Endodermal cell (in vitro differentiated cells): ENCODE measurements at regions not wholly inside any gene's neighbourhood (a gene's known extent, or its start where the extent isn't known, plus 50 kb on each side); places are given as distances from the start of the nearest gene placed in this dataset.

Experiments
- DNase-seq: peaks from one replicate; pipeline ENCODE4 v3.0.0-alpha.2; 2017
- H3K27ac ChIP-seq: 2 replicates; pipeline ENCODE4 v1.5.1; 2013; ENCODE audit warnings: mild to moderate bottlenecking, low read depth, low read length, moderate library complexity
- H3K27me3 ChIP-seq: 2 replicates; pipeline ENCODE4 v1.6.1; 2013; ENCODE audit warnings: mild to moderate bottlenecking, low read length, moderate library complexity; ENCODE audit not compliant: insufficient read depth, control insufficient read depth, poor library complexity, severe bottlenecking
- H3K36me3 ChIP-seq: 2 replicates; pipeline ENCODE4 v1.7.0; 2013; ENCODE audit warnings: mild to moderate bottlenecking, low read length, moderate library complexity; ENCODE audit not compliant: control insufficient read depth, insufficient read depth
- H3K4me1 ChIP-seq: one replicate; pipeline ENCODE4 v1.7.0; 2013; ENCODE audit warnings: low read length; ENCODE audit not compliant: control insufficient read depth, insufficient read depth
- H3K4me3 ChIP-seq: 2 replicates; pipeline ENCODE4 v1.5.1; 2013; ENCODE audit warnings: mild to moderate bottlenecking, low read length, moderate library complexity
- H3K9ac ChIP-seq: 2 replicates; pipeline ENCODE4 v1.6.1; 2013; ENCODE audit warnings: mild to moderate bottlenecking, low read length, moderate library complexity; ENCODE audit not compliant: poor library complexity, severe bottlenecking; ENCODE audit errors: extremely low read depth
- H3K9me3 ChIP-seq: 2 replicates; pipeline ENCODE4 v1.6.1; 2013; ENCODE audit warnings: mild to moderate bottlenecking, low read length, moderate library complexity; ENCODE audit not compliant: control insufficient read depth
- H3K27ac Mint-ChIP-seq: 2 replicates; pipeline ENCODE4 v1.8.0; 2020; ENCODE audit warnings: mixed read lengths
- H3K27me3 Mint-ChIP-seq: 2 replicates; pipeline ENCODE4 v1.8.0; 2021; ENCODE audit warnings: mild to moderate bottlenecking, mixed read lengths; ENCODE audit not compliant: insufficient read depth
- H3K36me3 Mint-ChIP-seq: 2 replicates; pipeline ENCODE4 v1.8.0; 2020; ENCODE audit warnings: low read depth, mixed read lengths
- H3K4me1 Mint-ChIP-seq: 2 replicates; pipeline ENCODE4 v1.8.0; 2020; ENCODE audit warnings: mixed read lengths
- H3K4me3 Mint-ChIP-seq: 2 replicates; pipeline ENCODE4 v1.8.0; 2020; ENCODE audit warnings: mild to moderate bottlenecking, moderate library complexity, mixed read lengths
- H3K9me3 Mint-ChIP-seq: 2 replicates; pipeline ENCODE4 v1.8.0; 2020; ENCODE audit warnings: mild to moderate bottlenecking, mixed read lengths
- CTCF ChIP-seq: fragments of 200-600 bp; sonication (generic); conservative IDR thresholded peaks from 2 replicates; pipeline ENCODE4 v1.5.0; 2021; ENCODE audit warnings: antibody characterized with exemption, mild to moderate bottlenecking
- WGBS, 2 experiments: methylation state at CpG; one replicate each; pipeline versions ENCODE4 v1.1.5 to v1.1.7; 2013; ENCODE audit warnings: missing lambda C conversion rate in 2 of 2, mixed read lengths in 1 of 2; ENCODE audit not compliant: insufficient coverage in 1 of 2, insufficient read length in 1 of 2; 5-methylcytosine and 5-hydroxymethylcytosine counted together

GRCh38 chr6:121651420-121651819, 216.0 kb downstream of the GJA1 start:
- H3K4me3 Mint-ChIP-seq, result no peak overlapping the region
- H3K27me3 Mint-ChIP-seq, result no peaks in the 10 kb centered on the region
- Histone ChIP-seq H3K4me1 (no peaks in the 10 kb centered on the region), H3K4me3 (no peak overlapping the region), H3K36me3 (no peaks in the 10 kb centered on the region), H3K27me3 (no peaks in the 10 kb centered on the region), H3K9me3 (no peaks in the 10 kb centered on the region), H3K9ac (no peak overlapping the region), H3K27ac (no peak overlapping the region)
- WGBS, 2 experiments, result 46 to 50% methylated on average over 1 of the region's 1 CpG
- TF ChIP-seq CTCF, result no peak
- H3K4me1 Mint-ChIP-seq, result peaks cover 19% of the 10 kb centered on the region
- no peaks in the 10 kb centered on the region for H3K9me3 Mint-ChIP-seq
- H3K36me3 Mint-ChIP-seq, result no peaks in the 10 kb centered on the region
- no peak for DNase-seq
- H3K27ac Mint-ChIP-seq, result no peak overlapping the region

GRCh38 chr6:121652223-121652622, 216.8 kb downstream of the GJA1 start:
- Histone ChIP-seq H3K36me3 (no peaks in the 10 kb centered on the region), H3K9ac (no peak overlapping the region), H3K4me3 (no peak overlapping the region), H3K27ac (no peak overlapping the region), H3K27me3 (no peaks in the 10 kb centered on the region), H3K4me1 (no peaks in the 10 kb centered on the region), H3K9me3 (no peaks in the 10 kb centered on the region)
- no peak for DNase-seq
- TF ChIP-seq CTCF, result no peak
- Mint-ChIP-seq H3K27ac (no peak overlapping the region), H3K9me3 (no peaks in the 10 kb centered on the region), H3K36me3 (no peaks in the 10 kb centered on the region), H3K4me3 (no peak overlapping the region), H3K27me3 (no peaks in the 10 kb centered on the region), H3K4me1 (peaks cover 19% of the 10 kb centered on the region)
- 86 to 100% methylated on average over 2 to 5 of the region's 5 CpGs for WGBS, 2 experiments

- no peak overlapping the region for H3K4me3 Mint-ChIP-seq
- no peaks in the 10 kb centered on the region for H3K36me3 ChIP-seq
- no peaks in the 10 kb centered on the region for H3K9me3 Mint-ChIP-seq
- DNase-seq, result no peak
- no peaks in the 10 kb centered on the region for H3K36me3 Mint-ChIP-seq
- no peaks in the 10 kb centered on the region for H3K27me3 ChIP-seq
- no peak for TF ChIP-seq CTCF
- no peaks in the 10 kb centered on the region for H3K4me1 ChIP-seq
- WGBS, 2 experiments, result 96 to 100% methylated on average over 3 to 7 of the region's 7 CpGs
- no peak overlapping the region for H3K9ac ChIP-seq
- no peaks in the 10 kb centered on the region for H3K27me3 Mint-ChIP-seq
- no peak overlapping the region for H3K4me3 ChIP-seq
- H3K4me1 Mint-ChIP-seq, result peaks cover 19% of the 10 kb centered on the region
- no peak overlapping the region for H3K27ac ChIP-seq
- no peaks in the 10 kb centered on the region for H3K9me3 ChIP-seq
- H3K27ac Mint-ChIP-seq, result no peak overlapping the region
Observed at GRCh38 chr6:121652726-121653623, 217.5 kb downstream of the GJA1 start.
